Psoas muscle (tissue), 7 donors: ENCODE measurements at regions not wholly inside any gene's neighbourhood (a gene's known extent, or its start where the extent isn't known, plus 50 kb on each side); places are given as distances from the start of the nearest gene placed in this dataset.

Source experiments
- ATAC-seq, 4 donors: fragments of 200-7000 bp; cut with Tn5 transposase; one replicate each; pipeline ENCODE4 v1.9.1; 2020; ENCODE audit warnings: moderate library complexity in 3 of 4, mild to moderate bottlenecking in 2 of 4
- DNase-seq, 2 donors: peaks; one replicate each; pipeline ENCODE4 v3.0.0-alpha.2; 2020
- H3K27ac ChIP-seq: fragments of 200-600 bp; one replicate; pipeline ENCODE4 v1.8.0; 2022
- H3K27me3 ChIP-seq, 3 donors: fragments of 200-600 bp in 1 of 3; one replicate each; pipeline versions ENCODE4 v1.6.1 to v1.8.0; 2013 to 2022; ENCODE audit warnings: low read length in 2 of 3, mild to moderate bottlenecking in 2 of 3, moderate library complexity in 1 of 3; ENCODE audit not compliant: insufficient read depth in 3 of 3
- H3K36me3 ChIP-seq, 2 donors: fragments of 200-600 bp in 1 of 2; one replicate each; pipeline versions ENCODE4 v1.6.1 to v1.8.0; 2013 to 2022; ENCODE audit warnings: low read depth in 1 of 2, mild to moderate bottlenecking in 1 of 2, moderate library complexity in 1 of 2; ENCODE audit not compliant: insufficient read depth in 1 of 2
- H3K4me1 ChIP-seq: fragments of 200-600 bp; one replicate; pipeline ENCODE4 v1.8.0; 2022
- H3K4me3 ChIP-seq: fragments of 200-600 bp; one replicate; pipeline ENCODE4 v1.8.0; 2022; ENCODE audit warnings: mild to moderate bottlenecking
- H3K9me3 ChIP-seq: fragments of 200-600 bp; one replicate; pipeline ENCODE4 v1.8.0; 2022
- WGBS, 3 donors: extraction: QIAGEN DNeasy Blood & Tissue Kit; methylation state at CpG; one replicate each; pipeline versions ENCODE4 v1.1.6 to v1.1.7; 2013; 5-methylcytosine and 5-hydroxymethylcytosine counted together
- intact Hi-C, 2 donors: fragments of 100-400 bp; cut with DNase I; formaldehyde crosslinking; loops; one replicate each; pipeline versions ENCODE4 v1.11.0 to v1.14.2; 2022
- TF ChIP-seq, protein P1 (sequence below): fragments of 200-600 bp; IDR thresholded peaks from one replicate; pipeline ENCODE4 v1.8.0; 2022; ENCODE audit warnings: antibody characterized with exemption
- donor health status: healthy with polysubstance abuse.
- donor health status: DM: no; HTN: no; CAD: no; lungs with moderate emphysema.
- donor health status: Bipolar disorder and iron deficiency.
- donor health status: healthy.
- donor health status: DM: yes; HTN: yes; CAD: no.
- donor health status: DM: no; HTN: no; CAD: no.
- donor health status: DM: yes; HTN: yes; CAD: no.

DNA sequence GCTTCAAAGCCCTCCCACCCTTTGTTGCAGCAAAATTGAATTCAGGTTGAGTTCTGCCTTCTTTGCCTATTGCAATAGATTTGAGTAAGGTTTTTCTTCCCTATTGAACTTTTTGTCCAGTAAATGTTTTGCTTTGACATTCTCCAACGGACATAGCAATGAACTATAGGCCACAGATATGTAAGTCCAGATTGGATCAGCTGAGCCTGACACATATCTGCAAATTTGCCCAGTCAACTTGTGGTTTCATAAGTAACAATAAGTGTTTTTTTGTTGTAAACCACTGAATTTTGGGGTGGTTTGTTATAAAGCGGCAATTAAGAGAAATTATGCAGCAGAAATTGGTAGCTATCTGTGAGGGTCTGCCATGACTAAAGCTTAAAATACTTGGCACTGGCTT, 332.1 kb upstream of the SORCS1 start:
- ATAC-seq (no peak), DNase-seq (no peak)
- Histone ChIP-seq H3K9me3 (no peaks in the 10 kb centered on the region), H3K27ac (no peak overlapping the region), H3K36me3 (no peaks in the 10 kb centered on the region), H3K4me3 (no peak overlapping the region), H3K27me3 (no peaks in the 10 kb centered on the region), H3K4me1 (no peaks in the 10 kb centered on the region)
- intact Hi-C loops = no loop called here
- WGBS, 3 donors = 32 to 80% (median 54%) methylated on average over 2 of the region's 2 CpGs
- TF ChIP-seq, protein P1, sequence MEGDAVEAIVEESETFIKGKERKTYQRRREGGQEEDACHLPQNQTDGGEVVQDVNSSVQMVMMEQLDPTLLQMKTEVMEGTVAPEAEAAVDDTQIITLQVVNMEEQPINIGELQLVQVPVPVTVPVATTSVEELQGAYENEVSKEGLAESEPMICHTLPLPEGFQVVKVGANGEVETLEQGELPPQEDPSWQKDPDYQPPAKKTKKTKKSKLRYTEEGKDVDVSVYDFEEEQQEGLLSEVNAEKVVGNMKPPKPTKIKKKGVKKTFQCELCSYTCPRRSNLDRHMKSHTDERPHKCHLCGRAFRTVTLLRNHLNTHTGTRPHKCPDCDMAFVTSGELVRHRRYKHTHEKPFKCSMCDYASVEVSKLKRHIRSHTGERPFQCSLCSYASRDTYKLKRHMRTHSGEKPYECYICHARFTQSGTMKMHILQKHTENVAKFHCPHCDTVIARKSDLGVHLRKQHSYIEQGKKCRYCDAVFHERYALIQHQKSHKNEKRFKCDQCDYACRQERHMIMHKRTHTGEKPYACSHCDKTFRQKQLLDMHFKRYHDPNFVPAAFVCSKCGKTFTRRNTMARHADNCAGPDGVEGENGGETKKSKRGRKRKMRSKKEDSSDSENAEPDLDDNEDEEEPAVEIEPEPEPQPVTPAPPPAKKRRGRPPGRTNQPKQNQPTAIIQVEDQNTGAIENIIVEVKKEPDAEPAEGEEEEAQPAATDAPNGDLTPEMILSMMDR = no peak

DNA sequence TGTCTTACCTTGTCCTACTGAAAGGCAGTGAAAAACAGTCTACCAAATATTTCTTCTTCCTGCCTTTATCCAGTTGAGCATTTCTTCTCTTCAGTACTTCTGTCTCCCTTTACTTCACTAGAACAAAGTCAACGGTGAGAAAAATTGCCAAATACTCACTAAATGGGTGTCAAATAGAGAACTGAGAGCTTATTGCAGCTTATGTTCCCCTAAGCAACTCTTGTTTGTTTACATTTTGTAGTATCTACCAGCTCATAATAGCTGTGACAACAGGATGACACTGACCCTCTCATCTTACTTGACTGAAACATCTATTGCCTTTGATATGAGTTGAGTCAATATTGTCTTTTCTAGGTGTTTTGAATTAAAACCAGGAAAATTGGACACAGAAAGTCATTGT, 327.9 kb upstream of the SORCS1 start:
- 69 to 84% (median 76%) methylated on average over 1 of the region's 1 CpG for WGBS, 3 donors
- intact Hi-C loops = no loop called here
- no peaks in the 10 kb centered on the region for H3K9me3 ChIP-seq
- H3K4me1 ChIP-seq = no peaks in the 10 kb centered on the region
- ATAC-seq (no peak), DNase-seq (no peak)
- H3K36me3 ChIP-seq = no peaks in the 10 kb centered on the region
- no peaks in the 10 kb centered on the region for H3K27me3 ChIP-seq
- TF ChIP-seq, protein P1 = no peak
- H3K4me3 ChIP-seq = no peak overlapping the region
- H3K27ac ChIP-seq = no peak overlapping the region

DNA sequence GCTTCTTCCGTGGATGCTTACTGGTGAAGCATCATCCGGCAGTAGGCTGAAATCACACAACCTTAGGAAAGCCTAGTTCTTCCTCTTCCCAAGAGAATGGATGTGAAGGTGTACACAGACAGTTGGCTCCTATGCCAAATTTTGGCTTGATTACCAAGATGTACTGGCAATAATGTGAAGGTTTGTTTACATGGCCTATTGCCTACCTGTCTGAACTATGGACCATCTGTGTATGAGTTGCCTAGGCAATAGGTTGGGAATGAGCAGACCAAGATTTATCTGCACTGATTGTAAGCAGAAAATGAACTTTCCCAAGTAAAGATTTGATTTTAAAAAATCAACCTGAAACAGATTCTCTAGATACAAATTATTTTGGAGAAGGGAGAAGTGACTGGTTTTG, 325.9 kb upstream of the SORCS1 start:
- Histone ChIP-seq H3K27ac (no peak overlapping the region), H3K4me3 (no peak overlapping the region), H3K4me1 (no peaks in the 10 kb centered on the region), H3K36me3 (no peaks in the 10 kb centered on the region), H3K9me3 (no peaks in the 10 kb centered on the region), H3K27me3 (no peaks in the 10 kb centered on the region)
- ATAC-seq (no peak), DNase-seq (no peak)
- intact Hi-C loops = no loop called here
- TF ChIP-seq, protein P1 = no peak
- whole genome bisulfite sequencing, 3 donors = 92 to 95% (median 95%) methylated on average over 2 of the region's 2 CpGs

DNA sequence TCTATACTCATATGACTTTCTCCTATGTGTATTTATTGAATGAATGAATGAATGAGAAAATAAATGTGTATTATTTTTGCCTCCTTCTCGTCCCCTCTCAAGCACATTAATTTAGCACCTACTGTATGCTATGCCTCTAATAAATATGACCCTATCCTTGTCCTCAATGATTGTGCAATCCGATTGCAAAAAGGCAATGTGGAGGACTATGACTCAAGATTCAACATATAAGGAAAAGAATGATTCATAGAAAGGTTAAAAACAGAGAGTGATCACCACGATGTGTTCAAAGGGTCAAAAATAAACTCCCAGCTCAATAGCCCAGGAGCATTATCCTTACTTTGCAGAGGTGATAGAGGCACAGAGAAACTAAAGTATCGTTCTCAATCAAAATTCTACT, 322.8 kb upstream of the SORCS1 start:
- H3K36me3 ChIP-seq = no peaks in the 10 kb centered on the region
- intact Hi-C loops = no loop called here

DNA sequence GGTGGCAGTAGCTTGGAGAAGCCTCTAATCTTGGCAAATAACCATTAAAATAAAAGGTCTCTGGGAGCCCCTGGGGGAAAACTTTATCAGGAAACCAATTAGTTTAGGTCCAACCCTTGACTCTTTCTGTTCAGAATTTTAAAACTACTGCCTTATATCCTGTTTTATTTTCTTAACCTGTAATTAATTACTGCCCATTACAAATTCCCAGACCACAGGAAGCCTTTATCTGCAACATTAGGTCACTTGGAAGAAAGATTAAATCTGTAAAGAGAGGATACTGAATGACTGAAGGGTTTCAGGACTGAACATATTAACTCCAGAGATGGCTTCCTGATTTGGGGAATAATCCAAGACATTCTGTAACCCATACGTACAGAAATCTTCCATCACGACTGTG, 320.5 kb upstream of the SORCS1 start:
- DNase-seq (no peak), ATAC-seq (no peak)
- TF ChIP-seq, protein P1 = no peak
- WGBS, 3 donors = 40 to 42% (median 41%) methylated on average over 2 of the region's 2 CpGs
- H3K27ac ChIP-seq = no peak overlapping the region
- H3K4me1 ChIP-seq = no peaks in the 10 kb centered on the region
- H3K9me3 ChIP-seq = no peaks in the 10 kb centered on the region
- intact Hi-C loops = no loop called here
- H3K36me3 ChIP-seq = no peaks in the 10 kb centered on the region
- no peaks in the 10 kb centered on the region for H3K27me3 ChIP-seq
- H3K4me3 ChIP-seq = no peak overlapping the region

More for the DNA sequence above, 322.8 kb upstream of the SORCS1 start:
- no peak for ATAC-seq
- Histone ChIP-seq H3K9me3 (no peaks in the 10 kb centered on the region), H3K4me3 (no peak overlapping the region), H3K27ac (no peak overlapping the region), H3K4me1 (no peaks in the 10 kb centered on the region), H3K27me3 (no peaks in the 10 kb centered on the region)
- DNase-seq = no peak
- TF ChIP-seq, protein P1 = no peak
- WGBS, 3 donors = 67 to 71% (median 69%) methylated on average over 4 of the region's 4 CpGs
